Right forelimb (tissue), 1 donor: ENCODE measurements at regions not wholly inside any gene's neighbourhood (a gene's known extent, or its start where the extent isn't known, plus 50 kb on each side); places are given as distances from the start of the nearest gene placed in this dataset.
"Not testable (repeated sequence)": the region's sequence is repeated elsewhere in the genome, so short reads cannot be mapped to it uniquely, and the experiment has no call there.

Source experiments
- DNase-seq: peaks from one replicate; pipeline ENCODE4 v3.0.0-alpha.2; 2018

DNA sequence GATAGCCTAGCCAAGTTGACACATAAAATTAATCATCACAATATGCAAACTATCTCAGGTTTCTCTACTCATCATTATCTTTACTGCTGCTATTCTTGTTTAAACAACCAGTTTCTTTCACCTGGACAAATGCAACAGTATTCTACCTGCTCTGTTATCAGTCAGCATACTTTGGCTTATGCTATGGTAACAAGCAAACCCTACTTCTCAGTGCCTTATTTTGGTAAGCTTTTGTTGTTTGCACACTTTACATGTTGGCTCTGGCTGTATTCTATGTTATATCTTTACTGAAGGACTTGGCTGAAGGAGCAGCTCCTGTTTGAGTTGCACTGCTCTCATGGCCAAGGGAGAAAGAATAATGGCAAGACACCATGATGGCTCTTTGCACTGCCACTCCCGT, 463.1 kb downstream of the EPM2A start:
- DNase-seq = no peak

DNA sequence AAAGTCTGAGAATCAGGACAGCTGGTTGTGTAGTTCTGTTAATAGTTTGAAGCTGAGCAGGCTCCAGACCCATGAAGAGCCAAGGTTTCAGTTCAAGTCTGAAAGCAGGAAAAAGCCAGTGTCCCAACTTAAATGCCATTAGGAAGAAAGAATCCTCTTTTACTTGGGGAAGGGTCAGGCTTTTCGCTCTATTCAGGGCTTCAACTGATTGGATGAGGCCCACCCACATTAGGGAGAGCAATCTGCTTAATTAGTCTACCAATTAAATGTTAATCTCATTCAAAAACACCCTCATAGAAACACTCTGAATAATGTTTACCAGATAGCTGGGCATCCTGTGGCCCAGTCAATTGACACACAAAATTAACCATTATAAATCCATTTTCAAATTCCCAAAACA, 462.2 kb downstream of the EPM2A start:
- no peak for DNase-seq

DNA sequence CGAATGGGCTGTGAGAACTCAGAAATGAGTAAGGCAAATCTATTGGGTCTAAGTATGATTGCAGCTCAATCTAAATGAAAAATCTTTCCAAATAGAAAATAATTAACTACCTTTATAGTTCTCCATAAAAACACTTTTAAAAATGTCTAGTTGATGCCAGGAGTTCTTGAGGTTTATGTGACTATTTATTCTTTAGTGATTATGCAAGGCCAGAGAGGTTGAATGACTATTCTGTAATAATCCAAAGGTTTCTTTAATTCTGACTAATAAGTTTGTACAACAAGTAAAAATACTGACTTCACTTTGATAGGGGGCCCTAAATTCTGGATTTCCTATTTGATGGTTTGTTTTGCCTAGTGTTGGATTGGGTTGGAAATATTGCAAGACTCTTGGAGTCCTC, 461.2 kb downstream of the EPM2A start:
- DNase-seq = no peak

DNA sequence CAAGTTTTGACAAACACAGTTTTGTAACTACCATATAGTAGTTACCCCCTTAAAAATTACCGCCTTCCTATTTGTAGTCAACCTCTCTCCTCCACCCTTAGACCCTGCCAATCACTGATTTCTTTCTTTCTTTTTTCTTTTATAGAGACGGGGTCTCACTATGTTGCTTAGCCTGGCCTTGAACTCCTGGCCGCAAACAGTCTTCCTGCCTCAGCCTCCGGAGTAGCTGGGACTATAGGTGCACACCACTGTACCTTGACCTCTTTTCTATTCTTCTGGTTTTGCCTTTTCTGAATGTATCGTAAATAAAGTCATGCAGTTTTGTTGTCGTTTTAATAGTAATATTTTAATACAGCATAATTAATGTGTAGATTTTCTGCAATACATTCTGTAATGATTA, 460.3 kb downstream of the EPM2A start:
- DNase-seq = no peak

DNA sequence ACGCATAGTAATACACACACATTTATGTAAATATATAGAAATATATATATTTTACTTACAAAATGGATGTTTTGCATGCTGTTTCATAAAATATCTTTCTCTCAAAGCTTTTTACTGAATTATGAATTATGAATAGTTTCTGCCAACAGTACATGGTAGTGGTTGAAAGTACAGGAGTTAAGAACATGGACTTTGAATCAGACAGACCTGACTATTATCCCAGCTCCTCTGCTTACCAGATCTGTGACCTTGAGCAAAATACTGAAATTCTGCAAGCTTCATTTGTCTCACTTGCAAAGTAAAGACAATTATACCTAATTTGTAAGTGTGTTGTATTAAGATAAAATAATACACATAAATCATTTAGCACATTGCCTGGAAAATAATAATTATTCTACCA, 459.5 kb downstream of the EPM2A start:
- DNase-seq = no peak

DNA sequence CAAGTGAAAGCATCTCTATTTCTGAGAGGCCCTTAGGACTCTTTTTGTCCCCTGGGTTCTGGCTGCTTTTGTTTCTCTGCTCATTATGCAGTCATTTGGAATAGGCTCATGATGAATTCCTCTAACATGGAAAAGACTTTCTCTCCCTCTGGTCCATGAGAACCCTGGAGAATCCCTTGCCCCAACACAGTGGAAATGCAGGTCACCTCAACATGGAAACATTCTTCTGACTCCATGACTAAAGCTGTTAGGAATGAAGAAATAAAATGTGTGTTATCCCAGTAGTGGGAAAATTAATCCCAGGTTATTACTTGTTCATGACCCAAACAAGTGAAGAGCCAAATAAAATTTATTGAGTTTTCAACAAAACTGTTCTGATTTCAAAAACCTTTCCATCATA, 458.6 kb downstream of the EPM2A start:
- no peak for DNase-seq

DNA sequence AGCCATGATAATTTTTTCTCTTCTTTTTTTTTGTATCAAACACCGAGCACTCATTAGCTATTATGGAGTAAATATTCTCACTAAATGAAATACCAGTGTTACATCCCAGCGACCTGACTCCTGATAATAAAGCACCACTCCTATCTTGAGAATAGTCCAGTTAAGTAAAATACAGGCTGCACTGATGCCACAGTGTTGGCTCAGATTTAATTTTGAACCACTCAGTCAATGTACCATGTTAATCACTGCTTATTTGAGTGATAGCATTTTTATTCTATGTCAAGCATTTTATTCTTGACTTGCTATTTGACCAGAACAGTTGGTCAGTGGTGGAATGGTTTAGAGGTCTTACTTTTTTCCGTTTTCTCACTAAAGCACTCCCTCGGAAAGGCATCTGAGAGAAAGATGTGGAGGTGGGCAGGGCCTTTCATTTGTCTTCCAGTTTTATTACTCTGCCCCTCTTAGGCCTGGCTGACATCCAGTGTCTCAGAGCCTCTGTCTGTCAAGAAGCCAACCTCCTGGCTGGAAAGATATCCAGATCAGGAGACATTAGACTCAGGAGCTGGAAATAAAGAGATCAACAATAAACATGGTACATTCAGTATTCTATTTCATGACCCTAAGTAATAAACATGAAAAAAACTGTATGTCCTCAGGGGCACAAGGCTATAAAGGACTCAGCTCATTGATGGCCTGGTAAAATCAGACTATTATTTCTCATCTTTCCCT, 457.8 kb downstream of the EPM2A start:
- no peak for DNase-seq

DNA sequence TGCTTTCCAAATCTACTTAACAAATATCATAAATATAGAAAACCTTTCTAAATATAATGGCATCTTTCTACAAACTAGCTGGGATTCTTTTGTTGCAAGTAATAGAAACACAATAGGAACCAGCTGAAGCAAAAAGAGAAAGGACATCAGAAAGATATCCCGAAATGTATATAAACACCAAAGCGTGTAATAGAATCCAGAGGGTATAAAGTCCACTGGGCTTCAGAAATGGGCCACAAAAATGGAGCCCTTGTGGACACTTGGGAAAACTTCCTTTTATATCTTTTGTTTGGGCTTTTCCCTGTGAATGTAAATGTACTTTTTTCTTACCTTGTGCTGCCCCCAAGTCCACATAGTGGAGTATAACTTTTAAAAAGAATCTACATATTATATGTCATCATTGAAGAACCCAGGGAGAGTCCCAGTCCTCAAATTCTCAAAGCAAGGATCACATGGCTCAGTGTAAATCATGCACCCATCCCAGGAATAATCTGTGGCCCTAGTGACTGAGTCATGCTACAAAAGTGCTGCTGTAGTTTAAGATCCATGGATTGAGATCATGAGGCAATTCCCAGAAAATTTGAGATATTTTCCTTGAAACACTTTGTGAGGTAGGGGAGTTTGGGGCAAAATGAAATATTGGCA, 457.0 kb downstream of the EPM2A start:
- no peak for DNase-seq

DNA sequence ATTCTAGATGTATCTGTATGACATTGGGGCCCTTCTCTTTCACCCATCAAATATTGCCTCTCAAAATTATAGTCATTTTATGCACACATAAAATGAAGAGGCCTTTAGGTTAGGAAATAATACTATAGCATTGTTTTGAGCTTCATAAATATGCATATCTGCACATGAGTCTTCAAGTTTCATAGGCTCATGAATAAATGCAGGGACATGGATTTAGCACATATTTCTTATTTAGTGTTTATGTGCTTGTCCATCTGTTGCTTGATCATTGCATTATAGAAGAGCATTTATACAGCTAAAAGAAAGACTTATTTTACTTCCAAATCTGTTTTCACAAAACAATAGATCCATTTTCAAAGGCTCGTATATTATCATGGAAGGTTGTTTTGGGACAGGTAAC, 455.8 kb downstream of the EPM2A start:
- DNase-seq = no peak

DNA sequence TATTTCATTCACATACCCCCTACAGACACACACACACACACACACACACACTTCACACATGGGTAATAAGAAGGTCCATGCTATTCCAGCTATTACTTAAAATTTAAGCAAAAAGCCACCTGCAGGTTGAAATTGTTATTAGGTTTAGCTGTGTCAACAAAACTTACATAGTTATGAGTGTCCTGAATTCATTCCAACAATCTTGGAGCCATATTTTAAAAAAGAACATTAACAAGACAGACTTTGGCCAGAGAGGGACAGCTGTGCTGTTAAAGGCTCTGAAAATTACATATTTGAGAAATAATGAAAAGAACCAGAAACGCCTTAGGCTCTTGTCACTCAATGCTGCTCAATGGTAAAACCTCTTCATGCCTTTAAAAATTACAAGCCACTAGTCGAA, 455.3 kb downstream of the EPM2A start:
- DNase-seq = no peak

DNA sequence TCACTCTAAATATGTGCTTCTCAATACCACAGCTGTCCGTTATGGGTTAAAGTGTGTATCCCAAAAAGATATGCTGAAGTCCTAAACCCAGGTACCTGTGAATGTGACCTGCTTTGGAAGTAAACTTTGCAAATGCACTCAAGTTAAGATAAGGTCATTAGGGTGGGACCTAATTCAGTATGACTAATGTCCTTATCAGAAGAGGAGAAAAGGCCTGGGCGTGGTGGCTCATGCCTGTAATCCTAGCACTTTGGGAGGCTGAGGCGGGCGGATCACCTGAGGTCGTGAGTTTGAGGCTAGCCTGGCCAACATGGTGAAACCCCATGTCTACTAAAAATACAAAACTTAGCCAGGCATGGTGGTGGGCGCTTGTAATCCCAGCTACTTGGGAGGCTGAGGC, 452.1 kb downstream of the EPM2A start:
- not testable (repeated sequence) for DNase-seq

DNA sequence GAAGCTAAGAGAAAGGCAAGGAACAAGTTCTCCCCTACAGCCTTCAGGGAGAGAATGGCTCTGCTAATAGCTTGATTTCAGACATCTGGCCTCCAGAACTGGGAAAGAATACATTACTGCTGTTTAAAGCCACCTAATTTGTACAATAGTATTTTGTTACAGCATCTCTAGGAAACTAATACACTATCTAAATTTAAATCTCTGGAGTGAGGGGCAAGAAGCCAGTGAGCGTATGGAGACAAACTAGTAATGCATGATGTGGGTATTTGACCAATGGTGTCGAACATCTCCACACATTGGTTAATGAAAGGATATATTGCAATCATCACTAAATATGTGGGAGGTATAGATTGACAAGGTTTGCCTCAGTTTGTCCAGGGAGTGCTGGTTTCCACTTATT, 451.5 kb downstream of the EPM2A start:
- DNase-seq = no peak

DNA sequence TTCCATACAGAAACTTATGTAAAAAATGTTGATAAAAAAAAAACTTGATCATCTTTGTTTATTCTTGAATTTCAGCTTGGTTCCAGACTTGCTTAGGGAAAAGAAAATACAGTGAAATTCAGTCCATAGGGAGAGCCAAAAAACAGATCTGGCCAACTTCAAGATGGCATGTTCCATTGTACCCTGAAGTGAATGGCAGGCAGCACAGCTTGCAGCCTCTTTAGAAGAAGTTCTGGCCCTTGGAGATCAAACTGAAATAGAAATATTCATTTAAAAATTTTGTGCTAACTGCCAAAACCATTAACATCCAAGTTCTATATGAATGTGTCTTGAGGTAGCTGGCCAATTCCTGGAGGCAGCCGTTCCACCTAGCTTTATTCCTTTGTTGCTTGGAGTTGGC, 448.4 kb downstream of the EPM2A start:
- no peak for DNase-seq

DNA sequence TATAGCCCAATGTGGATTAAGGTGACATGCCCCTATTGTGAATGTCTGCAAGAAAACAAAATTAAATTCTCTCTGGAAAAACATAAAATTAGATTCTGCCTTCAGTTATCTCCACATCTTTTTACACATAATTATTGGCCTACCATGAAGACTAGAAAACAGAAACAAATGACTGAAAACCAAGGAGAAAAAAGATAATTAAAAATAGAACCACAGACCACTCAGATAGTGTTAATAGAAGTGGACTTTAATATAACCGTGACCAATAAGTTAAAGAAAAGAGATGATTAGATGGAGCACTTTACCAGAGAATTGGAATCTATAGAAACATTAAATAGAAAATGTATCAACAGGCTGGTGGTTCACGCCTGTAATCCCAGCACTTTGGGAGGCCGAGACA, 445.7 kb downstream of the EPM2A start:
- DNase-seq = no peak

DNA sequence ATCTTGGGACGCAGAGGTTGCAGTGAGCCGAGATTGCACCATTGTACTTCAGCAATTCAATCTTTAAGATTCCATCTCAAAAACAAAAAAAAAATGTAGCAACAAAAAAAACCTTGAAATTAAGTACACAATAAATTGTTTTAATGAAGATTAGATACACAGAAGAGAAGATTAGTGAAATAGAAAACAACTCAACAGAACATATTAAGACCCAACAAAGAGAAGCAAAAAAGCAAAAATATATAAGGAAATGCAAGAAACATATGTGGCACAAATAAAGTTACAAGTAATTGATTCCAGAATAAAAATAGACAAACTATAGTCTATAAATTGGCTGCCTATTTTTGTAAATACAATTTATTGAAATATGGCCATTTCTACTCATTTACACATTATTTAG, 445.2 kb downstream of the EPM2A start:
- no peak for DNase-seq

DNA sequence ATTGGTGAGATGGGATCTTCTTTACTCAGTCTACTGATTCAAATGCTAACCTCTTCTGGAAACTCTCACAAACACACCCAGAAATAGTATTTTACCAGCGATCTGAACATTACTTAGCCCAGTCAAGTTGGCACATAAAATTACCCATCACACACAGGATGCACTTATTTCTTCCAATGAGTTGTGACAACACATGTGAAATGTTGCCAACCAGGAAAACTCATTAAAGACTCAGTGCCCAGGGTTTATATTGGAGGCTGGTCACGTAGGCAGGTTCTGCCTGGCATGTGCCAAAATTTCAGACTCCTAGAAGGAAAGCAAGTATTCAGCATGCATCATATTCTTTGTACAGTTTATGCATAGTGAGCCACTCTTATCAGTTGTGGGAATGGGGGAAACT, 443.3 kb downstream of the EPM2A start:
- no peak for DNase-seq

DNA sequence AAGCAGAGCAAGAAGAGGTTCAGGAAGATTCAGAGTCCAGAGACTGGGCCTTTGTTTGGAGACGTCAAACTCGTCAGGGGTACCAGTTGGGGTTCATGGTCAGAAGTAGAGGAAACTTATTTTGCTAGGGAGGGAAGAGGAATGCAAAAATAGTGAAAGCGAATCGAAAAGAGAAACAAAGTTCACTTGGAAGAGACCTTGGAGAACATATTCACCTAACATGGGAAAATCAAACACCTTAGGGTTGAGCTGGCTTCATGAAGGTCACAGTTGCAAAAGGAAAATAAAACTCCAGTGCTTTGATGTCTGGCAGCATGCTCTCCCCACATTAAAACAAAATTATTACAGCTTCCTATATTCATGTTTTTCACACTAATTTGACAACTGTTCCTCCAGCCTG, 440.4 kb downstream of the EPM2A start:
- DNase-seq = no peak

DNA sequence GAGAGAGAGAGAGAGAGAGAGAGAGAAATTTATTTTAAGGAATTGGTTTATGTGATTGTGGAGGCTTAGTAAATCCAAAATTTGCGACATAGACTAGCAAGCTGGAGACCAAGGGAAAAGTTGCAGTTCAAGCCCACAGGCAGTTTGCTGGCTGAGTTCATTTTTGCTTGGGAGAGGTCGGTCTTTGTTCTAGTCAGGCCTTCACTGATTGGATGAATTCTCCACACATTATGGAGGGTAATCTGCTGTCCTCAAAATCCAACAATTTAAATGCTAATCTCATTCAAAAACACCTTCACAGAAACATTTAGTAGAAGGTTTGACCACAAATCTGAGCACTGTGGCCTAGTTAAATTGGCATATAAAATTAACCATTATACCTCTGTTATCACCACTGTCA, 439.6 kb downstream of the EPM2A start:
- DNase-seq = no peak

DNA sequence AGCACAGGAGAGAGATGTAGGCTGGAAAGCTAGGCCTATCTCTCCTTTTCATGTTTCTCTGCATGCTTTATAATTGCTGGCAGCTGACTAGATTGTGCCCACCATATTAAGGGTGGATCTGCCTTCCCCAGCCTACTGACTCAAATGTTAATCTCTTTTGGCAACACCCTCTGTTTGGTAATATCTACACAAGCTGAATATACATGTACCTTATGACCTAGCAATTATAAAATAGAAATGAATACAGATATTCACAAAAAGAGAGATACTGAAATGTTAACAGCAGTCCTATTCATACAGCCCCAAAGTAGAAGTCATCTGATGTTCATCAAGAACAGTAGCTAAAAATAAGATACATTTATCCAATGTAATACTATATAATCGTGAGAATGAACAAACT, 429.6 kb downstream of the EPM2A start:
- DNase-seq = no peak

DNA sequence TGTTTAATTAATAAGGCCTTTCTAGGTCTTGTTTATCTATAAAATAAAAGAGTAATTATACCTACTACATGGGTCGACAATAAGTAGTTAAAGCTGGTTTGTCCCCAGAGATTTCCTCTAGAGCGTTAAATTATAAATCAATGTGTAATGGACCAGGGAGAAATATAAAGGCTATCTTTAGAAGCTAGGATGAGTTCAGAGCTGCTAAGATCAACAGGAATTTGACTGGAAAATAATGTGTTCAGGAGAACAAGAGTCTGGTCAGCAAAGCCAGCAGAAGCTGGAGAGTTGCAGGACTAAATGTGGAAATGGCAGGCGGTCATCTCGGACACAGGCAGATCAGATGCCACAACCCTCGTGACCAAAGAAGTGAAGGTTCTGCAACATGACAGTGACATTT, 428.8 kb downstream of the EPM2A start:
- no peak for DNase-seq

DNA sequence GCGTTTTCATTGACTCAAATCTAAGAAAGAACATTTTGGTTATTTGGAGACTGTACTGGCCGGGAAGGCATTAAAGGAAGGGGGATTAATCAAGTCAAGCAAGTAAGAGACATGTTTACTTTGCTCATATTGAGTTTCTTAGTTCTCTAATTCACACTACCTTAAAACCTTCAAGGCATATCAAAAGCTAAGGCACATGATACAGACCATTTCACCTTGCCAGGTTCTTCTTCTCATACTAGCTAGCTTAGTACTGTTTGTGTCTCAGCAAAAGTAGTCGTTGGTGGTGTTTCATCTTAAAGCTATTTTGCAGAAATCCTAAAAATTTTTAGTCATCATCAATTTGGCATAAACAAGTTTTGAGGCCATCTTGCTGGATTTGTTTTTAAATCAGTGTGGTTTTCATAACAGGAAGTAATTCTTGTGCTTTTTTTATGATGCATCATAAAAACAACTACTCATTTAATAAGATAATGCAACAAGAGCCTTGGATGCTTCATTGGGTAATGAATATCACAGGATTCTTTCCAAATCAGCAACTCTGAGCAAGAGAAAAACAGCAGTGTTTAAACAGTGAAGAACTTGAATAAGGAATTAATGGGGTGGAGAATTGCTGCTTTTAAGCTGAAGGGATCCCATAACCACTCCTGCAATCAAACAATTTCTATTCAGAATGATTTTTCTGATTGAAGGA, 425.3 kb downstream of the EPM2A start:
- no peak for DNase-seq

DNA sequence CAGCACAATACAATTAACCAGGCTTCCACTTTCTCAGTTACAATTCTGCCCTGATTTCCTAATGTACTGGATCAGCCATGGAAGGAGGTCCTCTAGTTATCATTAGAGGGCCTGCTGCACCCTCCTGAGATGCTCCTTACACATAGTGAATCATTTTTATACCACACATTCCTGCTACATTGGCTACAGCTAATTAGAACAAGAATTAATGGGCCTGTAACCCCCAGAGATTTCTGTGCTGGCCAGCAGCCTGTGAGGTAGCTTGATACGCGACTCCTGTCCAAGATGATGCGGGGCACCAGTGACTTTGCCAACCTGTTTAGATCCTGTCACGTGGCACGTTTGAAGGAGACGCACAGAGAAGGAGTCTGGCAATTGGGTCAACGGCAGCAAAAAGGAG, 422.8 kb downstream of the EPM2A start:
- DNase-seq = no peak

DNA sequence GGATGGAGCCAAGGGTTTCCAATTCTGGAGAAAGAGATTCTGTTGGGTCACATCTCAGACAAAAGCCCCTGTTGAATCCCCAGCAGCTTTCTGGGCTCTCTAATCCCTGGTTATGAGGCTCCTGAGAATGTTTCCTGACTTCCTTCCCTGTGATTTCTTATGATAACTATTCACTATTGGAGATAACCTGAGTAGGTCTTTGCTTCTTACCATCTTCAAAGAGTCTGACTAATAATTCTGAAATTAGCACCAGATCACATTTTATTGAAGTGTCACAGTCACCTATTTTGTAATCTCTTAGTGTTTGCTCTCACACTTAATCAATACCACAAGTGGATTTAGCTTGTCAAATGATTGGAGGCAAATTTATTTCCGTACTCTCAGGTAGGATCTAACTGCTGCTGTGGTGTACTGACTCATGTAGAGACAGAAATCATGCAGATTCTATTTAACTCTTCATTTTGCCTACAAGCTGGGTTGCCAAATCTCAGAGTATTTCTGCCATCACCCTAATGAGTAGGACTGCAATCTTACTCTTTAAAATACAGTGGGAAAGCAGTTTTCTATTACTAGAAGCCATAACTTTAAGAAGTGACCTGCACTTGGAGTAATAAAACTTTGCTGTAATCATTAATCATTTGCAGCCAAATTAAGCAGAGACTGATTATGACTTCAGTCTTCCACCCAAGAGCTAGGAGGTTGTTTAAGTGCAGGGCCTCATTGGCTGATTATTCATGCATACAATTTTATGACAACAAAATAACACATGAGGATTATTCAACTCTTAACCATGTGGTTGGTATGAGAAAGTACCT, 422.1 kb downstream of the EPM2A start:
- DNase-seq = no peak
